ENCODE measurements at regions not wholly inside any gene's neighbourhood (a gene's known extent, or its start where the extent isn't known, plus 50 kb on each side); places are given as distances from the start of the nearest gene placed in this dataset.

DNA sequence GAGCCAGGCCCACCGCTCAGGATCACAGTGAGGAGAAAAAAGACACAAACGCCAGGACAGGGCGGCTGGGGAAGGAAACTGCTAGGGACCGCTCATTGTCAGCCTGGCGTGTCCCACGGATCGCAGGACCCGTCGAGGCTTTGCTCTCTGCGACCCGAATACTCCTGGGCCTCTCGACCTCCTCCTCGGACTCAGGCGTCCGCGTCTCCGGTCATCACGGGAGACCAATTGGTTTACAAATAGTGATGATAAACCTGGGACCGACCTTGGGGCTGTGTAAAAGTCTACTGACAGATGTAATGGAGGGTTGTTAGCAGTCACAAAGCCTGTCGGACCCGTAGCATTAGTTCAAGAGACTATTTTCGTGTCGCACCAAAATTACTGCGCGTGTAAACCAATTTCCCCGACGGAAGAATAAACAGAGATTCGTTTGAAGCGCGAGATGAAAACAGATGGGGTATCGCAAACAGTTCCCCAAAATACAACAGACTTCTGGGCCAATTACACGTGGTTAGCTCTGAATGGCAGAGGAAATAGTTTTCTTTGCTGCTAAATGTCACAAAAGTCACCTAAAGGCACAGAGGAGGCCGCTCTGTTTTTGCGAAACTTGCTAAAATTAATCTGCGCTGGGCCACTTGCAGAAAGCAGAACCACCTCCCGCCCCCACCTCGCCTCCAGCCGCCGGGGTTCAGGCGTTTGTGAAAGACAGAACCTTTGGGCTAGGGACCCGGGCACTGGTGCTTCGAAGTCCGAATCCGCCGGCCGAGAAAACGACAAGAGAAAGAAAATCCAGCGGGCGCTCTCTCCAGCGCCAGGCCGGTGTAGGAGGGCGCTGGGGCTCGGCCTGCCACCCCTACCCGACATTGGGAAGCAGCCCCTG is 67.6 kb downstream of the FOXD1 start:
- H3K36me3 ChIP-seq (ENCODE audit: control insufficient read depth in 2 of 2, extremely low read depth in 1 of 2, insufficient read depth in 2 of 2, low read length in 2 of 2), result no peaks in the 10 kb centered on the region
- no peak overlapping the region for H3K9ac ChIP-seq (replicated peaks; ENCODE audit: extremely low read depth, insufficient read depth, low read length)
- H3K4me3 ChIP-seq (replicated peaks in 1 of 3; ENCODE audit: insufficient read depth in 1 of 3, low read depth in 1 of 3, low read length in 3 of 3), result no peak overlapping the region
- no peak for DNase-seq (ENCODE audit: low read depth, low spot score)
- intact Hi-C loops (cut with micrococcal nuclease) (no loop called here), dilution Hi-C loops (cut with MboI; ENCODE audit: extremely low pct_ligation_motif_present, low sequenced_read_pairs) (no loop called here)
- H3K9me3 ChIP-seq (replicated peaks; ENCODE audit: control insufficient read depth, insufficient read depth, low read length), result peaks cover 4% of the 10 kb centered on the region
- H3K4me1 ChIP-seq (ENCODE audit: control insufficient read depth, extremely low read depth, insufficient read depth, low read length), result peaks cover 10% of the 10 kb centered on the region
- peaks cover 52 to 76% of the 10 kb centered on the region in 2 experiments for H3K27me3 ChIP-seq (ENCODE audit: control insufficient read depth in 2 of 2, insufficient read depth in 2 of 2, low read length in 2 of 2)
- no peak for FAIRE-seq
- no TSS peak for BruUV-seq (replicated peaks)
- POLR2A ChIA-PET, result no interaction called here
- CTCF ChIA-PET, result no interaction called here
- no peak overlapping the region for H2AFZ ChIP-seq (ENCODE audit: low read depth, low read length)
- no peaks in the 10 kb centered on the region for H4K20me1 ChIP-seq (replicated peaks; ENCODE audit: control insufficient read depth, extremely low read depth, insufficient read depth, low read length)
- no peak for TF ChIP-seq POLR2A (IDR thresholded peaks at IDR 0.05; ENCODE audit: low read depth, low read length)
- TF ChIP-seq POLR2AphosphoS5 (IDR thresholded peaks at IDR 0.05; ENCODE audit: insufficient read depth, low read depth, low read length), result no peak
- peak; percentile 84 for TF ChIP-seq EZH2 (IDR thresholded peaks at IDR 0.05; ENCODE audit: borderline replicate concordance, low read depth, low read length, severe bottlenecking)
- TF ChIP-seq, protein P1, sequence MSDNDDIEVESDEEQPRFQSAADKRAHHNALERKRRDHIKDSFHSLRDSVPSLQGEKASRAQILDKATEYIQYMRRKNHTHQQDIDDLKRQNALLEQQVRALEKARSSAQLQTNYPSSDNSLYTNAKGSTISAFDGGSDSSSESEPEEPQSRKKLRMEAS (IDR thresholded peaks at IDR 0.05; ENCODE audit: insufficient read depth, insufficient read length), result no peak
- no peak for TF ChIP-seq JUN (IDR thresholded peaks at IDR 0.05; ENCODE audit: borderline replicate concordance, insufficient read depth, insufficient read length, low read depth)
- no peak for TF ChIP-seq GATA2 (IDR thresholded peaks at IDR 0.05; ENCODE audit: insufficient read depth, insufficient read length, low read depth, low read length)
- no peak for TF ChIP-seq MYC (IDR thresholded peaks at IDR 0.05; ENCODE audit: low read depth, low read length)
- no peaks in the 10 kb centered on the region for H3K9me1 ChIP-seq (replicated peaks; ENCODE audit: control insufficient read depth, extremely low read depth, insufficient read depth, low read length)
- H3K27ac ChIP-seq (ENCODE audit: insufficient read depth, low read depth, low read length), result no peak overlapping the region
- H3K4me2 ChIP-seq (ENCODE audit: insufficient read depth, low read length), result no peak overlapping the region
- H3K79me2 ChIP-seq (ENCODE audit: control insufficient read depth, insufficient read depth, low read length), result no peaks in the 10 kb centered on the region

DNA sequence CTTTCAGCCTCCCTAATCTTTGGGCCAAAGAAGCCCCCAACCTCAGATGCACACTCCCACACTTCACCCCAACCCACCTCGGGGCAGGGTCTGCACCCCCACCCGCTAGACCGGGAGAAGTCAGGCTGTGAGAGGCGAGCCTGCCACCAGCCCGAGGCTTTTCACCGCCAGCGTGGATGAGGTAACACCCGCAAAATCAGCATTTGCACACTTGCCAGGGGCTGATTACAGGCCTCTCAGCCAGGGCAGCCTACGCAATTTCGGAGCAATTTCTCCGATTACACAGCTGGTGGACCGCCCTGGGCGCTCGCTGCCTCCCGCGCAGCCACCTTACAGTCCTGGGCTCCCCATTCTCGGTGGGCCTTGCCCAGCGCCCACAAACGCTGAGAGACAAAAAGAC is 68.5 kb downstream of the FOXD1 start:
- H3K4me2 ChIP-seq (ENCODE audit: insufficient read depth, low read length), result no peak overlapping the region
- no TSS peak for BruUV-seq (replicated peaks)
- dilution Hi-C loops (cut with MboI; ENCODE audit: extremely low pct_ligation_motif_present, low sequenced_read_pairs), result no loop called here
- no peak overlapping the region for H3K4me3 ChIP-seq (replicated peaks in 1 of 3; ENCODE audit: insufficient read depth in 1 of 3, low read depth in 1 of 3, low read length in 3 of 3)
- POLR2A ChIA-PET, result no interaction called here
- FAIRE-seq (no peak), DNase-seq (ENCODE audit: low read depth, low spot score) (no peak)
- no peaks in the 10 kb centered on the region for H3K36me3 ChIP-seq (ENCODE audit: control insufficient read depth in 2 of 2, extremely low read depth in 1 of 2, insufficient read depth in 2 of 2, low read length in 2 of 2)
- no peak overlapping the region for H2AFZ ChIP-seq (ENCODE audit: low read depth, low read length)
- TF ChIP-seq EZH2 (IDR thresholded peaks at IDR 0.05; ENCODE audit: borderline replicate concordance, low read depth, low read length, severe bottlenecking) (no peak), FOS (IDR thresholded peaks at IDR 0.05; ENCODE audit: borderline replicate concordance, insufficient read depth, low read length) (no peak), MYC (IDR thresholded peaks at IDR 0.05; ENCODE audit: low read depth, low read length) (no peak), GATA2 (IDR thresholded peaks at IDR 0.05; ENCODE audit: insufficient read depth, insufficient read length, low read depth, low read length) (no peak), POLR2A (IDR thresholded peaks at IDR 0.05; ENCODE audit: low read depth, low read length) (no peak), POLR2AphosphoS5 (IDR thresholded peaks at IDR 0.05; ENCODE audit: insufficient read depth, low read depth, low read length) (no peak), JUN (IDR thresholded peaks at IDR 0.05; ENCODE audit: borderline replicate concordance, insufficient read depth, insufficient read length, low read depth) (no peak)
- TF ChIP-seq, protein P1 (IDR thresholded peaks at IDR 0.05; ENCODE audit: insufficient read depth, insufficient read length), result no peak
- TF ChIP-seq, protein P2, sequence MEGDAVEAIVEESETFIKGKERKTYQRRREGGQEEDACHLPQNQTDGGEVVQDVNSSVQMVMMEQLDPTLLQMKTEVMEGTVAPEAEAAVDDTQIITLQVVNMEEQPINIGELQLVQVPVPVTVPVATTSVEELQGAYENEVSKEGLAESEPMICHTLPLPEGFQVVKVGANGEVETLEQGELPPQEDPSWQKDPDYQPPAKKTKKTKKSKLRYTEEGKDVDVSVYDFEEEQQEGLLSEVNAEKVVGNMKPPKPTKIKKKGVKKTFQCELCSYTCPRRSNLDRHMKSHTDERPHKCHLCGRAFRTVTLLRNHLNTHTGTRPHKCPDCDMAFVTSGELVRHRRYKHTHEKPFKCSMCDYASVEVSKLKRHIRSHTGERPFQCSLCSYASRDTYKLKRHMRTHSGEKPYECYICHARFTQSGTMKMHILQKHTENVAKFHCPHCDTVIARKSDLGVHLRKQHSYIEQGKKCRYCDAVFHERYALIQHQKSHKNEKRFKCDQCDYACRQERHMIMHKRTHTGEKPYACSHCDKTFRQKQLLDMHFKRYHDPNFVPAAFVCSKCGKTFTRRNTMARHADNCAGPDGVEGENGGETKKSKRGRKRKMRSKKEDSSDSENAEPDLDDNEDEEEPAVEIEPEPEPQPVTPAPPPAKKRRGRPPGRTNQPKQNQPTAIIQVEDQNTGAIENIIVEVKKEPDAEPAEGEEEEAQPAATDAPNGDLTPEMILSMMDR (IDR thresholded peaks at IDR 0.05; ENCODE audit: extremely low read depth in 1 of 2, insufficient read depth in 1 of 2, low read depth in 1 of 2, low read length in 2 of 2), result no peak
- no peak overlapping the region for H3K27ac ChIP-seq (ENCODE audit: insufficient read depth, low read depth, low read length)
- H3K79me2 ChIP-seq (ENCODE audit: control insufficient read depth, insufficient read depth, low read length), result no peaks in the 10 kb centered on the region
- no peaks in the 10 kb centered on the region for H4K20me1 ChIP-seq (replicated peaks; ENCODE audit: control insufficient read depth, extremely low read depth, insufficient read depth, low read length)
- H3K4me1 ChIP-seq (ENCODE audit: control insufficient read depth, extremely low read depth, insufficient read depth, low read length), result peaks cover 10% of the 10 kb centered on the region
- H3K27me3 ChIP-seq (ENCODE audit: control insufficient read depth in 2 of 2, insufficient read depth in 2 of 2, low read length in 2 of 2), result peaks cover 52 to 71% of the 10 kb centered on the region in 2 experiments
- CTCF ChIA-PET, result no interaction called here
- peaks cover 3% of the 10 kb centered on the region for H3K9me3 ChIP-seq (replicated peaks; ENCODE audit: control insufficient read depth, insufficient read depth, low read length)
- H3K9ac ChIP-seq (replicated peaks; ENCODE audit: extremely low read depth, insufficient read depth, low read length), result no peak overlapping the region
- intact Hi-C loops (cut with micrococcal nuclease), result no loop called here
- H3K9me1 ChIP-seq (replicated peaks; ENCODE audit: control insufficient read depth, extremely low read depth, insufficient read depth, low read length), result no peaks in the 10 kb centered on the region
